Left ventricle myocardium inferior (tissue), 1 donor: ENCODE measurements at regions not wholly inside any gene's neighbourhood (a gene's known extent, or its start where the extent isn't known, plus 50 kb on each side); places are given as distances from the start of the nearest gene placed in this dataset.

Experiments used
- DNase-seq: peaks from one replicate; pipeline ENCODE4 v3.0.0-alpha.2; 2020
- H3K27ac ChIP-seq: fragments of 200-600 bp; replicated peaks from 2 replicates; pipeline ENCODE4 v1.8.0; 2021
- H3K27me3 ChIP-seq: fragments of 200-600 bp; 2 replicates; pipeline ENCODE4 v1.8.0; 2021; ENCODE audit warnings: low read depth
- H3K36me3 ChIP-seq: fragments of 200-600 bp; 2 replicates; pipeline ENCODE4 v1.8.0; 2021
- H3K4me1 ChIP-seq: fragments of 200-600 bp; 2 replicates; pipeline ENCODE4 v1.8.0; 2021
- H3K4me3 ChIP-seq: fragments of 200-600 bp; 2 replicates; pipeline ENCODE4 v1.8.0; 2021; ENCODE audit warnings: mild to moderate bottlenecking, moderate library complexity
- H3K9me3 ChIP-seq: fragments of 200-600 bp; replicated peaks from 2 replicates; pipeline ENCODE4 v1.8.0; 2021
- CTCF ChIP-seq: fragments of 200-600 bp; IDR thresholded peaks from 2 replicates; pipeline ENCODE4 v1.8.0; 2021; ENCODE audit warnings: antibody characterized with exemption, mild to moderate bottlenecking, borderline replicate concordance
- intact Hi-C: fragments of 100-400 bp; cut with micrococcal nuclease; formaldehyde crosslinking; loops from one replicate; pipeline ENCODE4 v1.11.0; 2022
- donor health status: DM: no; HTN: yes; CAD: no; lungs with severe emphysema.

- H3K9me3 ChIP-seq, result no peaks in the 10 kb centered on the region
- H3K27ac ChIP-seq, result no peak overlapping the region
- no peaks in the 10 kb centered on the region for H3K36me3 ChIP-seq
- TF ChIP-seq CTCF, result no peak
- H3K4me1 ChIP-seq, result no peaks in the 10 kb centered on the region
- DNase-seq, result no peak
- no peak overlapping the region for H3K4me3 ChIP-seq
- intact Hi-C loops, result no loop called here
- H3K27me3 ChIP-seq, result peaks cover 48% of the 10 kb centered on the region
Measured at GRCh38 chr10:128367807-128368206, 241.6 kb upstream of the MKI67 start.

DNA sequence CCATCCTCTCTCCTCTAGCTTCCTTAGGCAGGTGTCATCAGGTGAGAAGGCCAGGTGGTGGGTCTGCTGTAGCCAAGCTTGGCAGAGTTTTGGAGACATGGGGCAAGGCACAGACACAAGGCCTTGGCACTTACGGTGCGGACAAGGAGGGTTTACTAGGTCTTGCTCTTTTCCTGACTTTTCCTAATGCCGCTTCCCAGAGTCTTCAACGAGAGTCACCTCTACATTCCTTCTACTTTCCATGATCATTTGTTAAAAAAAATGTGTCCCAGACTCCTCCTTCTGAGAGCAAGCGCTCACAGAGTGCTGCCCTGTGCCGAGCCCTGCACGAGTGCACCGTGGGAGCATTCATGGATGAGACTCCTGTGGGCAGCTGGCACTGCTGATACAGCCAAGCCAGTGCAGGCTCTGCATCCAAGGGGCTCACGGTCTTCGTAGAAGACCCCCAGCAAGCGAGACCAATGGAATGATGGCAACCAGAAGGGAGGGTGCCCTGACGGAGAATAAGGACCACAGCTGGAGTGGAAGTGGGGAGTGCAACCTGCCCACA is 243.0 kb upstream of the MKI67 start:
- Histone ChIP-seq H3K27ac (no peak overlapping the region), H3K4me1 (no peaks in the 10 kb centered on the region), H3K9me3 (no peaks in the 10 kb centered on the region), H3K36me3 (no peaks in the 10 kb centered on the region), H3K4me3 (no peak overlapping the region), H3K27me3 (peaks cover 58% of the 10 kb centered on the region)
- no peak for DNase-seq
- no peak for TF ChIP-seq CTCF
- intact Hi-C loops, result no loop called here

- no peak overlapping the region for H3K27ac ChIP-seq
- H3K4me1 ChIP-seq, result no peaks in the 10 kb centered on the region
- H3K4me3 ChIP-seq, result no peak overlapping the region
- intact Hi-C loops, result no loop called here
- H3K36me3 ChIP-seq, result no peaks in the 10 kb centered on the region
- TF ChIP-seq CTCF, result no peak
- peaks cover 70% of the 10 kb centered on the region for H3K27me3 ChIP-seq
- no peak for DNase-seq
- no peaks in the 10 kb centered on the region for H3K9me3 ChIP-seq
Measured at GRCh38 chr10:128373071-128373749, 247.0 kb upstream of the MKI67 start.

GRCh38 chr10:128373831-128374230 is 247.6 kb upstream of the MKI67 start:
- no peaks in the 10 kb centered on the region for H3K4me1 ChIP-seq
- no peak for TF ChIP-seq CTCF
- intact Hi-C loops, result no loop called here

DNA sequence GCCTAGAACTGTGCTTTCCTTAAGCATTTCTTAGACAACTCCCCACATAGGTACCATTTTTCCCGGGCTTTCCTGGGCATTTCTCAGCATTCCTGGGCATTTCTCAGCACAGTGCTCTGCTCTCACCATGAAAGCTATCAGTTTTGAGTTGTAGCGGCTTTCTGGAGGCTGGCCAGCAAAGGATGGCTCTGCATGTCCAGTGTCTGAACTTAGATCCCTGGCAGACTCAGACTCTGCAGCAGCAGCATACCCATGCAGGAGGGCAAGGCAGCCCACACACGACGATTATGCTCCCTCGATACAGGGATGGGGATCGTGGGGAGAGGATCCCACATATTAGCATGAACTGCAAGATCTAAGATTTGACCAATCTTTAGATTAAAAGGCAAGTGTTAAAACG is 248.9 kb upstream of the MKI67 start:
- Histone ChIP-seq H3K36me3 (no peaks in the 10 kb centered on the region), H3K9me3 (no peaks in the 10 kb centered on the region), H3K27me3 (peaks cover 63% of the 10 kb centered on the region), H3K27ac (no peak overlapping the region), H3K4me1 (no peaks in the 10 kb centered on the region), H3K4me3 (no peak overlapping the region)
- DNase-seq, result no peak
- TF ChIP-seq CTCF, result no peak
- intact Hi-C loops, result no loop called here

More at GRCh38 chr10:128373831-128374230, 247.6 kb upstream of the MKI67 start:
- no peak overlapping the region for H3K27ac ChIP-seq
- no peak overlapping the region for H3K4me3 ChIP-seq
- no peaks in the 10 kb centered on the region for H3K36me3 ChIP-seq
- H3K27me3 ChIP-seq, result peaks cover 64% of the 10 kb centered on the region
- DNase-seq, result no peak
- H3K9me3 ChIP-seq, result no peaks in the 10 kb centered on the region
